Activated naive CD4-positive, alpha-beta T cell treated with Interleukin-2 at 50 U/mL for 16 hours (primary cell): ENCODE measurements at regions not wholly inside any gene's neighbourhood (a gene's known extent, or its start where the extent isn't known, plus 50 kb on each side); places are given as distances from the start of the nearest gene placed in this dataset.

ENCODE experiments used
- DNase-seq: peaks from one replicate; pipeline ENCODE4 v3.0.0-alpha.2; 2020

DNA sequence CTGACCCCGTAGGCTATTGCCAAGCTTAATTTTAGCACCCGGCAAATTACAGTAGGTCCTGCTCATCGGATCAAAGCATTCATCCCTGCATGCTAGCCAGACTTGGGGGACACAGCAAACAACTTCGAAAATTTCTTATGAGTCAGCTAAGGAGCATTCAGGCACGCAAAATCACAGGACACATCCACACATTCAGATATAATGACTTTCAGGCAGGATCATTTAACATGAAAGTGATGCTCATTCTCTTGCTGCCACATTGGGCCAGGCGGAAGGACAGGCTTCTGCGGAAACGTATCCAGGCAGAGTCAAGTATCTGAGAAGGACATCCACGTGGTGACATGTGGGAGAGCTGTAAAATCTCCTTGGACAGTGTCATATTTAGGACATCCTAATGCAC is 474.0 kb upstream of the NRP1 start:
- no peak for DNase-seq

GRCh38 chr10:33807531-33808359 is 473.3 kb upstream of the NRP1 start:
- DNase-seq = no peak

- no peak for DNase-seq
Observed at GRCh38 chr10:33805831-33806230, 471.4 kb upstream of the NRP1 start.

GRCh38 chr10:33804584-33804983 is 470.1 kb upstream of the NRP1 start:
- no peak for DNase-seq

GRCh38 chr10:33803248-33803647 is 468.8 kb upstream of the NRP1 start:
- DNase-seq = no peak

- no peak for DNase-seq
Observed at GRCh38 chr10:33802566-33802965, 468.1 kb upstream of the NRP1 start.

GRCh38 chr10:33801705-33802104 is 467.2 kb upstream of the NRP1 start:
- no peak for DNase-seq

- DNase-seq = no peak
Observed at GRCh38 chr10:33800986-33801385, 466.5 kb upstream of the NRP1 start.

- DNase-seq = no peak
Observed at GRCh38 chr10:33800545-33800944, 466.1 kb upstream of the NRP1 start.

- DNase-seq = no peak
Observed at GRCh38 chr10:33799944-33800323, 465.5 kb upstream of the NRP1 start.

- no peak for DNase-seq
Observed at GRCh38 chr10:33799281-33799943, 464.9 kb upstream of the NRP1 start.

- DNase-seq = no peak
Observed at GRCh38 chr10:33798754-33799153, 464.3 kb upstream of the NRP1 start.

- no peak for DNase-seq
Observed at GRCh38 chr10:33796680-33797079, 462.2 kb upstream of the NRP1 start.

DNA sequence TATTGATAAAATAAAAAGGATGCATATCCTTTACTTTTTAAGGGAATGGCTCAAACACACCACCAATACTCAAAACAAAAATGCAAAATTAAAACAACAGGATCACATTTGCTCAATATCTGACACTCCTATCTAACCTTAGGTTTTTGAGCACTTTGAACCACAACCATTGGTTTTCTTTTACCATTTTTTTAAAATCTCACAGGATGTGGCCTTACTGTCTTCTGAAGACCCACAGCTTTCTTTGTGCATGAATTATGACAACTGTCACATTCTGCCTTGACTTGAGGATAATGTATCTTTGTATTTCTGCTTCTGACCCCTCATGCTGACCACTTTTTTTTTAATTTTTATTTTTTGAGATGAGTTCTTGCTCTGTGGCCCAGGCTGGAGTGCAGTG is 461.1 kb upstream of the NRP1 start:
- no peak for DNase-seq

GRCh38 chr10:33794460-33794859 is 460.0 kb upstream of the NRP1 start:
- DNase-seq = no peak

- DNase-seq = no peak
Observed at GRCh38 chr10:33793793-33794192, 459.3 kb upstream of the NRP1 start.

DNA sequence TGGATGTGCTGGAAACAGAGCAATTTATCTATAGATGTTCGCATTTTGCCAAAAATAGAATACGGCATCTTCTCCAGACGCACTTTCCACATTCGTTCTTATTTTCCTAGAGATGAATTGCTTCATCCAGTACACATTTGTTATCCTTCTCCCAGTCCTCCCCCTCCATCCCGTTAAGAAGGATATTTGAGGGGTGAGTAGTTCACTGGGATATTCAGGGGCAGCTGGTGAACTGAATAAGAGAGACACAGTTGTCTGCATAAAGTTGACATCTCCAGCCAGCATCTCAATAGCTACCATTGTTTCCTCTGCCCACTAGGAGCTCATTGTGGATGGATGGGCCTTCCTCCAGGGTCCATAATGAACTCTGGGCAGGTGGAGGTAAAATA is 456.8 kb upstream of the NRP1 start:
- DNase-seq = no peak

GRCh38 chr10:33790521-33791271 is 456.2 kb upstream of the NRP1 start:
- DNase-seq = no peak

DNA sequence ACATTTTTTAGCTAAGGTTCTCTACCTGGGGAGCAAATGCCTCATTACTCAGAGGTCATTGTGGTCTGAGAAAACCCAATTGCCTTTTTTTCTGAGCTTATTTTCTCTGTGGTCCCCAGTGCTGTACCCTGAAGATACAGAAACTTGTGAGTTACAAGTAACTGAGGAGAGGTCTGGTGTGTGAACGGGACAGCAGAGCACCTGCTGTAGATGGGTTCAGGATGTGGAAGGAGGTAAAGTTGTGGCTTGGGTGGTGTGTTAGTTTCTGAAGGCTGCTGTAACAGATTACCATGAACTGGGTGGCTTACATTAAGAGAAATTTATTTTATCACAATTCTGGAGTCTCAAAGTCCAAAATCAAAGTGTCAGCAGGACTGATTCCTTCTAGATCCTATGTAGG is 449.1 kb upstream of the NRP1 start:
- DNase-seq = no peak

DNA sequence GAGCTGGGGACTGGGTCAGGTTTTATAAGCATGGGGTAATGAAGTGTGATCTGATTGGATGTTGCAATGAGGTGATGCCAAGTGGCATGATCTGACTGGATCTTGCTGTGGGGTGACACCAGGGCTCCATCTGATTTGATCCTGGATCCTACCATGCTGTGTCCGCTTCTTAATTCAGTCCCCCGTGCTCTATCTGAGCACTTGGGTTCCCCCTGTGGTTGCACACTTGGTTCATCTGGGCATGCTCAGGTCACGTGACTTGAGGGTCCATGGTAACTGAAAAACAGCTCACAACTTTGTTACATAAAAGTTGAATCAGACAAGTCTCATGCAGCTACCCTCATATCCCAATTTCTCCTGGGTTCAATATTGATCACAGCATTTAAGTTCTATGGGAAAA is 448.6 kb upstream of the NRP1 start:
- no peak for DNase-seq

- DNase-seq = no peak
Observed at GRCh38 chr10:33781606-33782395, 447.3 kb upstream of the NRP1 start.

- no peak for DNase-seq
Observed at GRCh38 chr10:33780961-33781360, 446.5 kb upstream of the NRP1 start.

GRCh38 chr10:33777223-33777622 is 442.8 kb upstream of the NRP1 start:
- no peak for DNase-seq
